ENCODE measurements at regions not wholly inside any gene's neighbourhood (a gene's known extent, or its start where the extent isn't known, plus 50 kb on each side); places are given as distances from the start of the nearest gene placed in this dataset.

GRCh38 chr5:2010940-2011339 is 128.2 kb upstream of the IRX4 start (continued):
- TF ChIP-seq RAD21 (IDR thresholded peaks at IDR 0.05 in 1 of 2, conservative IDR thresholded peaks at IDR 0.05 in 1 of 2; ENCODE audit: low read depth in 2 of 2, low read length in 2 of 2) = no peak
- TF ChIP-seq TBP (IDR thresholded peaks at IDR 0.05; ENCODE audit: low read depth, low read length) = no peak

Measured in H1 (cell line).